Activated naive CD4-positive, alpha-beta T cell treated with anti-CD3 and anti-CD28 coated beads, Interleukin-2, amount 50 U/mL, for 72 hours (primary cell): ENCODE measurements at regions not wholly inside any gene's neighbourhood (a gene's known extent, or its start where the extent isn't known, plus 50 kb on each side); places are given as distances from the start of the nearest gene placed in this dataset.
"Not testable (repeated sequence)": the region's sequence is repeated elsewhere in the genome, so short reads cannot be mapped to it uniquely, and the experiment has no call there.

Source experiments
- ATAC-seq, 2 donors: fragments of 150-1000 bp; cut with Tn5 transposase; 2 replicates each; pipeline ENCODE4 v1.10.0; 2021; ENCODE audit warnings: mild to moderate bottlenecking in 2 of 2, moderate library complexity in 2 of 2
- DNase-seq, 2 donors: peaks; one replicate each; pipeline ENCODE4 v3.0.0; 2021 to 2022; ENCODE audit warnings: low spot score in 2 of 2
- H3K27ac Mint-ChIP-seq, 2 donors: one replicate each; pipeline ENCODE4 v1.8.0; 2022; ENCODE audit warnings: mild to moderate bottlenecking in 2 of 2, mixed read lengths in 2 of 2
- H3K36me3 Mint-ChIP-seq, 2 donors: one replicate each; pipeline ENCODE4 v1.8.0; 2022; ENCODE audit warnings: mixed read lengths in 2 of 2
- H3K9me3 Mint-ChIP-seq, 2 donors: one replicate each; pipeline ENCODE4 v1.8.0; 2022; ENCODE audit warnings: mixed read lengths in 2 of 2

- ATAC-seq: no peak
- no peak overlapping the region for H3K27ac Mint-ChIP-seq
Observed at GRCh38 chr16:76023835-76024234, 253.4 kb upstream of the CNTNAP4 start.

GRCh38 chr16:76035689-76036088, 241.5 kb upstream of the CNTNAP4 start:
- Mint-ChIP-seq H3K27ac (no peak overlapping the region), H3K9me3 (peaks cover 0 to 18% of the 10 kb centered on the region in 2 donors), H3K36me3 (no peaks in the 10 kb centered on the region)
- DNase-seq (no peak), ATAC-seq (no peak)

More at GRCh38 chr16:76023835-76024234, 253.4 kb upstream of the CNTNAP4 start:
- no peak for DNase-seq
- H3K9me3 Mint-ChIP-seq: peaks cover 0 to 8% of the 10 kb centered on the region in 2 donors
- no peaks in the 10 kb centered on the region for H3K36me3 Mint-ChIP-seq

- Mint-ChIP-seq H3K36me3 (no peaks in the 10 kb centered on the region), H3K9me3 (peaks cover 0 to 18% of the 10 kb centered on the region in 2 donors), H3K27ac (no peak overlapping the region)
- DNase-seq (no peak), ATAC-seq (no peak)
Observed at GRCh38 chr16:76038097-76038496, 239.1 kb upstream of the CNTNAP4 start.

GRCh38 chr16:76052725-76053124, 224.5 kb upstream of the CNTNAP4 start:
- Mint-ChIP-seq H3K36me3 (peaks cover 0 to 8% of the 10 kb centered on the region in 2 donors), H3K27ac (no peak overlapping the region), H3K9me3 (peaks cover 9 to 18% of the 10 kb centered on the region in 2 donors)
- DNase-seq (no peak), ATAC-seq (no peak)

- ATAC-seq: no peak
- DNase-seq: no peak
- H3K36me3 Mint-ChIP-seq: peaks cover 0 to 8% of the 10 kb centered on the region in 2 donors
- H3K27ac Mint-ChIP-seq: no peak overlapping the region
- H3K9me3 Mint-ChIP-seq: peaks cover 9 to 14% of the 10 kb centered on the region in 2 donors
Observed at GRCh38 chr16:76059186-76059585, 218.0 kb upstream of the CNTNAP4 start.

GRCh38 chr16:76059701-76060100, 217.5 kb upstream of the CNTNAP4 start:
- no peak for DNase-seq
- H3K27ac Mint-ChIP-seq: no peak overlapping the region
- ATAC-seq: no peak

GRCh38 chr16:76071690-76072089, 205.5 kb upstream of the CNTNAP4 start:
- no peaks in the 10 kb centered on the region for H3K36me3 Mint-ChIP-seq
- peaks cover 6 to 12% of the 10 kb centered on the region in 2 donors for H3K9me3 Mint-ChIP-seq
- ATAC-seq: no peak
- no peak overlapping the region for H3K27ac Mint-ChIP-seq
- no peak for DNase-seq

More at GRCh38 chr16:76059701-76060100, 217.5 kb upstream of the CNTNAP4 start:
- Mint-ChIP-seq H3K36me3 (peaks cover 0 to 8% of the 10 kb centered on the region in 2 donors), H3K9me3 (peaks cover 9% of the 10 kb centered on the region in 2 donors)

GRCh38 chr16:76081967-76082366, 195.2 kb upstream of the CNTNAP4 start:
- ATAC-seq (no peak), DNase-seq (no peak)
- H3K27ac Mint-ChIP-seq: no peak overlapping the region
- H3K9me3 Mint-ChIP-seq: no peaks in the 10 kb centered on the region
- no peaks in the 10 kb centered on the region for H3K36me3 Mint-ChIP-seq

- Mint-ChIP-seq H3K36me3 (peaks cover 0 to 9% of the 10 kb centered on the region in 2 donors), H3K27ac (no peak overlapping the region), H3K9me3 (peaks cover 20 to 22% of the 10 kb centered on the region in 2 donors)
- ATAC-seq: no peak
- no peak for DNase-seq
Observed at GRCh38 chr16:76106647-76107046, 170.6 kb upstream of the CNTNAP4 start.

- no peaks in the 10 kb centered on the region for H3K36me3 Mint-ChIP-seq
- DNase-seq (no peak), ATAC-seq (no peak)
- peaks cover 9 to 14% of the 10 kb centered on the region in 2 donors for H3K9me3 Mint-ChIP-seq
- no peak overlapping the region for H3K27ac Mint-ChIP-seq
Observed at GRCh38 chr16:76108460-76108859, 168.7 kb upstream of the CNTNAP4 start.

- ATAC-seq (no peak), DNase-seq (no peak)
- Mint-ChIP-seq H3K27ac (no peak overlapping the region), H3K36me3 (no peaks in the 10 kb centered on the region), H3K9me3 (peaks cover 11 to 14% of the 10 kb centered on the region in 2 donors)
Observed at GRCh38 chr16:76114681-76115080, 162.5 kb upstream of the CNTNAP4 start.

GRCh38 chr16:76118344-76118743, 158.9 kb upstream of the CNTNAP4 start:
- no peak for DNase-seq
- no peak for ATAC-seq
- no peaks in the 10 kb centered on the region for H3K36me3 Mint-ChIP-seq
- H3K27ac Mint-ChIP-seq: no peak overlapping the region
- peaks cover 7 to 14% of the 10 kb centered on the region in 2 donors for H3K9me3 Mint-ChIP-seq

GRCh38 chr16:76121636-76122035, 155.6 kb upstream of the CNTNAP4 start:
- no peaks in the 10 kb centered on the region for H3K36me3 Mint-ChIP-seq
- DNase-seq (no peak), ATAC-seq (no peak)
- no peak overlapping the region for H3K27ac Mint-ChIP-seq
- peaks cover 7 to 14% of the 10 kb centered on the region in 2 donors for H3K9me3 Mint-ChIP-seq

GRCh38 chr16:76123966-76124365, 153.2 kb upstream of the CNTNAP4 start:
- Mint-ChIP-seq H3K36me3 (no peaks in the 10 kb centered on the region), H3K27ac (no peak overlapping the region), H3K9me3 (peaks cover 0 to 5% of the 10 kb centered on the region in 2 donors)
- DNase-seq: no peak
- ATAC-seq: no peak

GRCh38 chr16:76125871-76126270, 151.3 kb upstream of the CNTNAP4 start:
- DNase-seq (no peak), ATAC-seq (no peak)
- Mint-ChIP-seq H3K36me3 (peaks cover 0 to 4% of the 10 kb centered on the region in 2 donors), H3K9me3 (peaks cover 0 to 14% of the 10 kb centered on the region in 2 donors), H3K27ac (no peak overlapping the region)

GRCh38 chr16:76138056-76138455, 139.1 kb upstream of the CNTNAP4 start:
- not testable (repeated sequence) for ATAC-seq, H3K9me3 Mint-ChIP-seq, H3K27ac Mint-ChIP-seq, H3K36me3 Mint-ChIP-seq, DNase-seq

GRCh38 chr16:76157629-76158028, 119.6 kb upstream of the CNTNAP4 start:
- Mint-ChIP-seq H3K27ac (no peak overlapping the region), H3K9me3 (peaks cover 4 to 9% of the 10 kb centered on the region in 2 donors), H3K36me3 (no peaks in the 10 kb centered on the region)
- DNase-seq (no peak), ATAC-seq (no peak)

- ATAC-seq: no peak
- H3K36me3 Mint-ChIP-seq: no peaks in the 10 kb centered on the region
- no peak for DNase-seq
- peaks cover 8 to 10% of the 10 kb centered on the region in 2 donors for H3K9me3 Mint-ChIP-seq
- no peak overlapping the region for H3K27ac Mint-ChIP-seq
Observed at GRCh38 chr16:76162046-76162445, 115.2 kb upstream of the CNTNAP4 start.
